Chondrocyte (in vitro differentiated cells): ENCODE measurements at regions not wholly inside any gene's neighbourhood (a gene's known extent, or its start where the extent isn't known, plus 50 kb on each side); places are given as distances from the start of the nearest gene placed in this dataset.
A peak's percentile ranks its signal among the peaks of the same experiment; 100 is the strongest.

Source experiments
- DNase-seq: peaks from one replicate; pipeline ENCODE4 v3.0.0; 2021; ENCODE audit warnings: mixed read lengths, low spot score
- H3K27ac Mint-ChIP-seq: one replicate; pipeline ENCODE4 v1.8.0; 2021; ENCODE audit warnings: mild to moderate bottlenecking, moderate library complexity, mixed read lengths; ENCODE audit not compliant: unreplicated experiment
- H3K27me3 Mint-ChIP-seq: 2 replicates; pipeline ENCODE4 v1.8.0; 2021; ENCODE audit warnings: low read depth, mixed read lengths
- H3K36me3 Mint-ChIP-seq: 2 replicates; pipeline ENCODE4 v1.8.0; 2021; ENCODE audit warnings: low read depth, mixed read lengths
- H3K4me1 Mint-ChIP-seq: 2 replicates; pipeline ENCODE4 v1.8.0; 2021; ENCODE audit warnings: low read depth, mild to moderate bottlenecking, mixed read lengths
- H3K4me3 Mint-ChIP-seq: one replicate; pipeline ENCODE4 v1.8.0; 2021; ENCODE audit warnings: mild to moderate bottlenecking, moderate library complexity, mixed read lengths; ENCODE audit not compliant: unreplicated experiment
- H3K9me3 Mint-ChIP-seq: 2 replicates; pipeline ENCODE4 v1.8.0; 2021; ENCODE audit warnings: low read depth, mixed read lengths
- CTCF ChIP-seq: fragments of 200-600 bp; sonication (generic); IDR thresholded peaks from 2 replicates; pipeline ENCODE4 v1.5.0; 2021; ENCODE audit warnings: antibody characterized with exemption, mild to moderate bottlenecking, moderate library complexity

GRCh38 chr18:34039201-34039600 lies 185.5 kb downstream of the NOL4 start:
- Mint-ChIP-seq H3K4me3 (no peak overlapping the region), H3K9me3 (peaks cover under 1% of the 10 kb centered on the region), H3K4me1 (no peaks in the 10 kb centered on the region), H3K36me3 (no peaks in the 10 kb centered on the region), H3K27ac (no peak overlapping the region), H3K27me3 (no peaks in the 10 kb centered on the region)
- DNase-seq: no peak
- TF ChIP-seq CTCF: no peak

- Mint-ChIP-seq H3K27me3 (no peaks in the 10 kb centered on the region), H3K9me3 (peaks cover 8% of the 10 kb centered on the region), H3K4me3 (no peak overlapping the region), H3K36me3 (peaks cover 4% of the 10 kb centered on the region), H3K4me1 (no peaks in the 10 kb centered on the region), H3K27ac (no peak overlapping the region)
- TF ChIP-seq CTCF: no peak
- DNase-seq: no peak
Observed at GRCh38 chr18:34038086-34038485, 186.6 kb downstream of the NOL4 start.

GRCh38 chr18:34033968-34034367 lies 190.7 kb downstream of the NOL4 start:
- no peak for DNase-seq
- peaks cover 4% of the 10 kb centered on the region for H3K36me3 Mint-ChIP-seq
- no peak for TF ChIP-seq CTCF
- H3K4me1 Mint-ChIP-seq: no peaks in the 10 kb centered on the region
- no peak overlapping the region for H3K4me3 Mint-ChIP-seq
- H3K27me3 Mint-ChIP-seq: no peaks in the 10 kb centered on the region
- H3K9me3 Mint-ChIP-seq: peaks cover 11% of the 10 kb centered on the region
- no peak overlapping the region for H3K27ac Mint-ChIP-seq

GRCh38 chr18:34031810-34032209 lies 192.9 kb downstream of the NOL4 start:
- Mint-ChIP-seq H3K4me1 (no peaks in the 10 kb centered on the region), H3K27ac (no peak overlapping the region), H3K36me3 (peaks cover 4% of the 10 kb centered on the region), H3K27me3 (peaks cover 3% of the 10 kb centered on the region), H3K9me3 (peaks cover 11% of the 10 kb centered on the region), H3K4me3 (no peak overlapping the region)
- no peak for TF ChIP-seq CTCF
- peak; percentile 29 for DNase-seq

GRCh38 chr18:34028324-34028723 lies 196.4 kb downstream of the NOL4 start:
- Mint-ChIP-seq H3K4me1 (no peaks in the 10 kb centered on the region), H3K9me3 (peaks cover 3% of the 10 kb centered on the region), H3K36me3 (no peaks in the 10 kb centered on the region), H3K4me3 (no peak overlapping the region), H3K27me3 (peaks cover 7% of the 10 kb centered on the region), H3K27ac (no peak overlapping the region)
- no peak for DNase-seq
- TF ChIP-seq CTCF: no peak
